ENCODE measurements at regions not wholly inside any gene's neighbourhood (a gene's known extent, or its start where the extent isn't known, plus 50 kb on each side); places are given as distances from the start of the nearest gene placed in this dataset.

DNA sequence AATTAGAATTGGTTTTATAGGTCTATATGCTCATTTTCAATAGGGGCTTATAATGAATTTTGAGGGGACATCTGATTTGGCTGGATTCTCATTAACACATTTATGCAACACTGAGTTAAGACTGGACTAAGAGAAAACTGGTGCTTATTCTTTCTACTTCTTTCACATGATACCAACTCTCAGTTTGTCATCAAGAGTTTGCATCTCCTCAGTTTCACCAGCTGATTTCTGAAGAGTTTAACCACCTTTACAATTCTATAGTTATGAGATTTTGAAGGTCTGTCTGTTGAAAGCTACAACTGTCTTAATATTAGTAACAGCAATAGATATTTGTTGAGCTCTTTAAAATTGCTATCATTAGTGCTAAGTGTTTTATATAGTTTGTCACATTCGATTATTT lies 867.0 kb upstream of the SORCS1 start:
- Histone ChIP-seq H2AK5ac (ENCODE audit: insufficient read length, low read length) (no peak overlapping the region), H2BK5ac (ENCODE audit: insufficient read length, low read length) (no peak overlapping the region), H4K20me1 (ENCODE audit: control insufficient read depth, insufficient read depth, insufficient read length) (no peaks in the 10 kb centered on the region), H3K56ac (ENCODE audit: insufficient read length, low read depth, low read length) (no peak overlapping the region), H3K9ac (ENCODE audit: extremely low read depth, insufficient read length, low read length) (no peak overlapping the region), H3K23me2 (ENCODE audit: insufficient read length, low read depth, low read length, poor library complexity, severe bottlenecking) (no peaks in the 10 kb centered on the region), H3K4ac (ENCODE audit: low read depth, low read length) (no peak overlapping the region), H3K18ac (ENCODE audit: insufficient read length, low read depth, low read length) (no peak overlapping the region), H3K79me2 (ENCODE audit: insufficient read depth, low read length) (no peaks in the 10 kb centered on the region), H3K79me1 (ENCODE audit: insufficient read depth, low read depth, low read length, poor library complexity, severe bottlenecking) (no peaks in the 10 kb centered on the region), H2BK20ac (ENCODE audit: low read depth, low read length, poor library complexity, severe bottlenecking) (no peak overlapping the region), H4K5ac (ENCODE audit: insufficient read length, low read depth, low read length) (no peak overlapping the region), H2BK15ac (ENCODE audit: low read depth, low read length) (no peak overlapping the region), H3K4me1 (ENCODE audit: insufficient read depth, low read length) (no peaks in the 10 kb centered on the region), H2BK120ac (ENCODE audit: low read depth, low read length, poor library complexity, severe bottlenecking) (no peak overlapping the region), H3K27ac (ENCODE audit: insufficient read length, low read depth, low read length) (no peak overlapping the region), H4K8ac (replicated peaks; ENCODE audit: insufficient read length, low read depth, low read length) (no peak overlapping the region), H3K27me3 (ENCODE audit: insufficient read depth, low read length) (no peaks in the 10 kb centered on the region; the same call in 1 of the 2 replicates), H2AFZ (ENCODE audit: low read length) (no peak overlapping the region), H3K9me3 (ENCODE audit: control insufficient read depth, low read depth, low read length) (no peaks in the 10 kb centered on the region), H3K4me2 (ENCODE audit: insufficient read depth, insufficient read length, low read length) (no peak overlapping the region), H3K14ac (ENCODE audit: insufficient read depth, low read length) (no peak overlapping the region), H3K23ac (ENCODE audit: insufficient read length, low read depth, low read length) (no peak overlapping the region), H2BK12ac (ENCODE audit: insufficient read length, low read depth, low read length) (no peak overlapping the region), H4K91ac (ENCODE audit: insufficient read length, low read depth, low read length) (no peak overlapping the region), H3T11ph (ENCODE audit: low read length) (no peak overlapping the region)
- TF ChIP-seq, protein P1, sequence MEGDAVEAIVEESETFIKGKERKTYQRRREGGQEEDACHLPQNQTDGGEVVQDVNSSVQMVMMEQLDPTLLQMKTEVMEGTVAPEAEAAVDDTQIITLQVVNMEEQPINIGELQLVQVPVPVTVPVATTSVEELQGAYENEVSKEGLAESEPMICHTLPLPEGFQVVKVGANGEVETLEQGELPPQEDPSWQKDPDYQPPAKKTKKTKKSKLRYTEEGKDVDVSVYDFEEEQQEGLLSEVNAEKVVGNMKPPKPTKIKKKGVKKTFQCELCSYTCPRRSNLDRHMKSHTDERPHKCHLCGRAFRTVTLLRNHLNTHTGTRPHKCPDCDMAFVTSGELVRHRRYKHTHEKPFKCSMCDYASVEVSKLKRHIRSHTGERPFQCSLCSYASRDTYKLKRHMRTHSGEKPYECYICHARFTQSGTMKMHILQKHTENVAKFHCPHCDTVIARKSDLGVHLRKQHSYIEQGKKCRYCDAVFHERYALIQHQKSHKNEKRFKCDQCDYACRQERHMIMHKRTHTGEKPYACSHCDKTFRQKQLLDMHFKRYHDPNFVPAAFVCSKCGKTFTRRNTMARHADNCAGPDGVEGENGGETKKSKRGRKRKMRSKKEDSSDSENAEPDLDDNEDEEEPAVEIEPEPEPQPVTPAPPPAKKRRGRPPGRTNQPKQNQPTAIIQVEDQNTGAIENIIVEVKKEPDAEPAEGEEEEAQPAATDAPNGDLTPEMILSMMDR (conservative IDR thresholded peaks at IDR 0.05), result no peak
- DNase-seq, result no peak
- Mint-ChIP-seq H3K27ac (no peak overlapping the region), H3K9me3 (peaks cover 13 to 16% of the 10 kb centered on the region in 2 experiments; a peak in 4 of 5 replicates), H3K4me3 (no peak overlapping the region), H3K4me1 (no peaks in the 10 kb centered on the region), H3K27me3 (ENCODE audit: low read depth) (no peaks in the 10 kb centered on the region), H3K36me3 (ENCODE audit: insufficient read depth in 1 of 3, low read depth in 3 of 3) (peaks cover 0 to 7% (median 1%) of the 10 kb centered on the region in 3 experiments; a peak in 4 of 7 replicates)
- no CpG with 5 or more reads among the region's 1 CpG for WGBS (ENCODE audit: extremely low coverage, insufficient read length, low lambda C conversion rate)

Data from H9 (cell line).